ENCODE measurements at regions not wholly inside any gene's neighbourhood (a gene's known extent, or its start where the extent isn't known, plus 50 kb on each side); places are given as distances from the start of the nearest gene placed in this dataset.

GRCh38 chr6:48184648-48185047, 73.7 kb upstream of the PTCHD4 start:
- TF ChIP-seq, protein P1, sequence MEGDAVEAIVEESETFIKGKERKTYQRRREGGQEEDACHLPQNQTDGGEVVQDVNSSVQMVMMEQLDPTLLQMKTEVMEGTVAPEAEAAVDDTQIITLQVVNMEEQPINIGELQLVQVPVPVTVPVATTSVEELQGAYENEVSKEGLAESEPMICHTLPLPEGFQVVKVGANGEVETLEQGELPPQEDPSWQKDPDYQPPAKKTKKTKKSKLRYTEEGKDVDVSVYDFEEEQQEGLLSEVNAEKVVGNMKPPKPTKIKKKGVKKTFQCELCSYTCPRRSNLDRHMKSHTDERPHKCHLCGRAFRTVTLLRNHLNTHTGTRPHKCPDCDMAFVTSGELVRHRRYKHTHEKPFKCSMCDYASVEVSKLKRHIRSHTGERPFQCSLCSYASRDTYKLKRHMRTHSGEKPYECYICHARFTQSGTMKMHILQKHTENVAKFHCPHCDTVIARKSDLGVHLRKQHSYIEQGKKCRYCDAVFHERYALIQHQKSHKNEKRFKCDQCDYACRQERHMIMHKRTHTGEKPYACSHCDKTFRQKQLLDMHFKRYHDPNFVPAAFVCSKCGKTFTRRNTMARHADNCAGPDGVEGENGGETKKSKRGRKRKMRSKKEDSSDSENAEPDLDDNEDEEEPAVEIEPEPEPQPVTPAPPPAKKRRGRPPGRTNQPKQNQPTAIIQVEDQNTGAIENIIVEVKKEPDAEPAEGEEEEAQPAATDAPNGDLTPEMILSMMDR (IDR thresholded peaks at IDR 0.05): no peak
- TF ChIP-seq POLR2A (IDR thresholded peaks at IDR 0.05): no peak

Measured in testis (tissue), 2 donors.